ENCODE measurements at regions not wholly inside any gene's neighbourhood (a gene's known extent, or its start where the extent isn't known, plus 50 kb on each side); places are given as distances from the start of the nearest gene placed in this dataset.
A peak's percentile ranks its signal among the peaks of the same experiment; 100 is the strongest.

- H3K9me3 ChIP-seq (replicated peaks in 1 of 11) = peaks cover 8 to 27% (median 17%) of the 10 kb centered on the region in 11 experiments
- no peaks in the 10 kb centered on the region for H3K36me3 ChIP-seq
- H3K27me3 ChIP-seq = peaks cover 0 to 5% (median 0%) of the 10 kb centered on the region in 11 experiments; a peak in 3 of 22 replicates
- H3K4me3 ChIP-seq = no peak overlapping the region
- no peak overlapping the region for H3K9ac ChIP-seq
- no peak overlapping the region for H3K27ac ChIP-seq
- H4K20me1 ChIP-seq = no peaks in the 10 kb centered on the region
- no peak for TF ChIP-seq Cebpa-rat (IDR thresholded peaks at IDR 0.05)
- H3K4me1 ChIP-seq = peaks cover 13 to 19% (median 16%) of the 10 kb centered on the region in 10 experiments
- H3K4me2 ChIP-seq = peak overlapping the region; percentile 46 to 78 (median 64)
Observed at GRCh38 chr5:159469496-159470372, 139.4 kb upstream of the IL12B start.

GRCh38 chr5:159471904-159472303 lies 141.6 kb upstream of the IL12B start:
- Histone ChIP-seq H3K4me1 (peaks cover 13 to 19% (median 16%) of the 10 kb centered on the region in 10 experiments), H3K27me3 (peaks cover 0 to 5% (median 0%) of the 10 kb centered on the region in 11 experiments; a peak in 3 of 22 replicates), H3K9ac (no peak overlapping the region), H3K27ac (no peak overlapping the region), H4K20me1 (no peaks in the 10 kb centered on the region), H3K36me3 (peaks cover 0 to 6% (median 0%) of the 10 kb centered on the region in 11 experiments; a peak in 1 of 22 replicates), H3K4me3 (no peak overlapping the region), H3K9me3 (replicated peaks in 1 of 11) (peaks cover 24 to 43% (median 32%) of the 10 kb centered on the region in 11 experiments), H3K4me2 (no peak overlapping the region)
- no peak for TF ChIP-seq Cebpa-rat (IDR thresholded peaks at IDR 0.05)

GRCh38 chr5:159475026-159475425 lies 144.7 kb upstream of the IL12B start:
- Histone ChIP-seq H3K27me3 (no peaks in the 10 kb centered on the region), H3K4me3 (no peak overlapping the region), H3K4me1 (peaks cover 8 to 12% (median 9%) of the 10 kb centered on the region in 10 experiments), H3K9me3 (replicated peaks in 1 of 11) (peaks cover 24 to 43% (median 35%) of the 10 kb centered on the region in 11 experiments), H4K20me1 (no peaks in the 10 kb centered on the region), H3K36me3 (peaks cover 0 to 6% (median 0%) of the 10 kb centered on the region in 11 experiments; a peak in 1 of 22 replicates), H3K27ac (no peak overlapping the region), H3K9ac (no peak overlapping the region), H3K4me2 (no peak overlapping the region)
- TF ChIP-seq Cebpa-rat (IDR thresholded peaks at IDR 0.05) = no peak

- no peaks in the 10 kb centered on the region for H4K20me1 ChIP-seq
- peaks cover 5 to 9% (median 7%) of the 10 kb centered on the region in 10 experiments for H3K4me1 ChIP-seq
- peak overlapping the region; percentile 28 to 62 (median 44); a peak in 19 of 22 replicates for H3K4me2 ChIP-seq
- no peak for TF ChIP-seq Cebpa-rat (IDR thresholded peaks at IDR 0.05)
- peaks cover 0 to 6% (median 0%) of the 10 kb centered on the region in 11 experiments; a peak in 1 of 22 replicates for H3K36me3 ChIP-seq
- peaks cover 23 to 30% (median 24%) of the 10 kb centered on the region in 11 experiments for H3K9me3 ChIP-seq (replicated peaks in 1 of 11)
- no peaks in the 10 kb centered on the region for H3K27me3 ChIP-seq
- no peak overlapping the region for H3K4me3 ChIP-seq
- no peak overlapping the region for H3K27ac ChIP-seq
- no peak overlapping the region for H3K9ac ChIP-seq
Observed at GRCh38 chr5:159478950-159479349, 148.7 kb upstream of the IL12B start.

- Histone ChIP-seq H4K20me1 (no peaks in the 10 kb centered on the region), H3K4me2 (no peak overlapping the region), H3K36me3 (no peaks in the 10 kb centered on the region), H3K9ac (no peak overlapping the region), H3K27ac (no peak overlapping the region), H3K4me3 (no peak overlapping the region), H3K27me3 (no peaks in the 10 kb centered on the region), H3K4me1 (peaks cover 5 to 9% (median 7%) of the 10 kb centered on the region in 10 experiments), H3K9me3 (replicated peaks in 1 of 11) (peaks cover 4 to 11% (median 5%) of the 10 kb centered on the region in 11 experiments)
- TF ChIP-seq Cebpa-rat (IDR thresholded peaks at IDR 0.05) = no peak
Observed at GRCh38 chr5:159480849-159481248, 150.6 kb upstream of the IL12B start.

GRCh38 chr5:159481751-159482150 lies 151.5 kb upstream of the IL12B start:
- Histone ChIP-seq H3K4me1 (peaks cover 5 to 9% (median 7%) of the 10 kb centered on the region in 10 experiments), H4K20me1 (no peaks in the 10 kb centered on the region), H3K27ac (no peak overlapping the region), H3K9ac (no peak overlapping the region), H3K9me3 (replicated peaks in 1 of 11) (peaks cover 0 to 6% (median 0%) of the 10 kb centered on the region in 11 experiments; a peak in 3 of 22 replicates), H3K4me3 (no peak overlapping the region), H3K36me3 (no peaks in the 10 kb centered on the region), H3K4me2 (no peak overlapping the region), H3K27me3 (no peaks in the 10 kb centered on the region)
- TF ChIP-seq Cebpa-rat (IDR thresholded peaks at IDR 0.05) = no peak

GRCh38 chr5:159486836-159487235 lies 156.5 kb upstream of the IL12B start:
- Histone ChIP-seq H3K4me3 (no peak overlapping the region), H4K20me1 (no peaks in the 10 kb centered on the region), H3K36me3 (no peaks in the 10 kb centered on the region), H3K27me3 (no peaks in the 10 kb centered on the region; a peak in 1 of 22 replicates), H3K9ac (no peak overlapping the region), H3K9me3 (replicated peaks in 1 of 11) (no peaks in the 10 kb centered on the region), H3K27ac (no peak overlapping the region), H3K4me2 (no peak overlapping the region), H3K4me1 (no peaks in the 10 kb centered on the region)
- TF ChIP-seq Cebpa-rat (IDR thresholded peaks at IDR 0.05) = no peak

- H3K4me2 ChIP-seq = no peak overlapping the region
- H3K27me3 ChIP-seq = no peaks in the 10 kb centered on the region; a peak in 1 of 22 replicates
- no peaks in the 10 kb centered on the region for H3K9me3 ChIP-seq (replicated peaks in 1 of 11)
- no peak overlapping the region for H3K4me3 ChIP-seq
- H3K27ac ChIP-seq = no peak overlapping the region
- H4K20me1 ChIP-seq = no peaks in the 10 kb centered on the region
- no peaks in the 10 kb centered on the region for H3K4me1 ChIP-seq
- H3K36me3 ChIP-seq = no peaks in the 10 kb centered on the region
- no peak overlapping the region for H3K9ac ChIP-seq
- TF ChIP-seq Cebpa-rat (IDR thresholded peaks at IDR 0.05) = no peak
Observed at GRCh38 chr5:159488516-159488915, 158.2 kb upstream of the IL12B start.

- Histone ChIP-seq H3K4me1 (no peaks in the 10 kb centered on the region), H3K9ac (no peak overlapping the region), H3K27ac (no peak overlapping the region), H3K27me3 (no peaks in the 10 kb centered on the region; a peak in 1 of 22 replicates), H3K9me3 (replicated peaks in 1 of 11) (no peaks in the 10 kb centered on the region), H3K4me3 (no peak overlapping the region), H3K36me3 (no peaks in the 10 kb centered on the region), H3K4me2 (no peak overlapping the region), H4K20me1 (no peaks in the 10 kb centered on the region)
- TF ChIP-seq Cebpa-rat (IDR thresholded peaks at IDR 0.05) = no peak
Observed at GRCh38 chr5:159489779-159490178, 159.5 kb upstream of the IL12B start.
